ENCODE measurements at regions not wholly inside any gene's neighbourhood (a gene's known extent, or its start where the extent isn't known, plus 50 kb on each side); places are given as distances from the start of the nearest gene placed in this dataset.

DNA sequence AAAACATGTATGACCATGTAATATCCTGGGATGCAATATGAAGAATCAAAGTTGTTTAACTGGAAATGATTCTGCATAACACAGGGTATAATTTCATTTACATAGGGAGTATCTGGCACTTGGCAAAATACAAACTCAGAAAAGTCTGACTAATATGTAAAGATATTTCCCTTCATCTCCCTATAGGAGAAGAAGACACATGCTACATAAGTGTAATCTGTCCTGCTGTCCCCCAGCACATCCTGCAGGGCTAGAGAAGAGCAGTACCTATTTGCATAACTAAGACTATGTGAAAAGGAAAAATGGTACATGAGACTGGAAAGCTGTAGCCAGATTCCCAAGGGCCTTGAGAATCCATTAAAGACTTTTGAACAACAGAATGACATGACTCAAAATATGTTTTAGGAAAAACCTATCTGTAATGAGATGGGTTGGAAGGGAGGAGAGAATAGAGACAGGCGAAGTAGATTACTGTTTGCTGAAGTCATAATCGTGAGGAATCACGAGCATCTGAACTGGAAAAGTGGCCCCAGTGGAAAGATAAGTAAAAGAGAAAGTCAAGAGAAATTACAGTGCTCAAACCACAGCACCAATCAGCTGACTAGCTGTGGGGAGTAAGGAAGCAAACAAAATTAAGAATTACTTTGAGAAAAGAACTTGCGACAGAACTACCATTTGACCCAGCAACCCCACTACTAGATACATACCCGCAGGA, 155.1 kb upstream of the HMGA2 start:
- TF ChIP-seq, protein P1, sequence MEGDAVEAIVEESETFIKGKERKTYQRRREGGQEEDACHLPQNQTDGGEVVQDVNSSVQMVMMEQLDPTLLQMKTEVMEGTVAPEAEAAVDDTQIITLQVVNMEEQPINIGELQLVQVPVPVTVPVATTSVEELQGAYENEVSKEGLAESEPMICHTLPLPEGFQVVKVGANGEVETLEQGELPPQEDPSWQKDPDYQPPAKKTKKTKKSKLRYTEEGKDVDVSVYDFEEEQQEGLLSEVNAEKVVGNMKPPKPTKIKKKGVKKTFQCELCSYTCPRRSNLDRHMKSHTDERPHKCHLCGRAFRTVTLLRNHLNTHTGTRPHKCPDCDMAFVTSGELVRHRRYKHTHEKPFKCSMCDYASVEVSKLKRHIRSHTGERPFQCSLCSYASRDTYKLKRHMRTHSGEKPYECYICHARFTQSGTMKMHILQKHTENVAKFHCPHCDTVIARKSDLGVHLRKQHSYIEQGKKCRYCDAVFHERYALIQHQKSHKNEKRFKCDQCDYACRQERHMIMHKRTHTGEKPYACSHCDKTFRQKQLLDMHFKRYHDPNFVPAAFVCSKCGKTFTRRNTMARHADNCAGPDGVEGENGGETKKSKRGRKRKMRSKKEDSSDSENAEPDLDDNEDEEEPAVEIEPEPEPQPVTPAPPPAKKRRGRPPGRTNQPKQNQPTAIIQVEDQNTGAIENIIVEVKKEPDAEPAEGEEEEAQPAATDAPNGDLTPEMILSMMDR (IDR thresholded peaks at IDR 0.05): no peak
- TF ChIP-seq POLR2A (IDR thresholded peaks at IDR 0.05) (no peak), EP300 (IDR thresholded peaks at IDR 0.05) (no peak)
